ENCODE measurements at regions not wholly inside any gene's neighbourhood (a gene's known extent, or its start where the extent isn't known, plus 50 kb on each side); places are given as distances from the start of the nearest gene placed in this dataset.
A peak's percentile ranks its signal among the peaks of the same experiment; 100 is the strongest.

DNA sequence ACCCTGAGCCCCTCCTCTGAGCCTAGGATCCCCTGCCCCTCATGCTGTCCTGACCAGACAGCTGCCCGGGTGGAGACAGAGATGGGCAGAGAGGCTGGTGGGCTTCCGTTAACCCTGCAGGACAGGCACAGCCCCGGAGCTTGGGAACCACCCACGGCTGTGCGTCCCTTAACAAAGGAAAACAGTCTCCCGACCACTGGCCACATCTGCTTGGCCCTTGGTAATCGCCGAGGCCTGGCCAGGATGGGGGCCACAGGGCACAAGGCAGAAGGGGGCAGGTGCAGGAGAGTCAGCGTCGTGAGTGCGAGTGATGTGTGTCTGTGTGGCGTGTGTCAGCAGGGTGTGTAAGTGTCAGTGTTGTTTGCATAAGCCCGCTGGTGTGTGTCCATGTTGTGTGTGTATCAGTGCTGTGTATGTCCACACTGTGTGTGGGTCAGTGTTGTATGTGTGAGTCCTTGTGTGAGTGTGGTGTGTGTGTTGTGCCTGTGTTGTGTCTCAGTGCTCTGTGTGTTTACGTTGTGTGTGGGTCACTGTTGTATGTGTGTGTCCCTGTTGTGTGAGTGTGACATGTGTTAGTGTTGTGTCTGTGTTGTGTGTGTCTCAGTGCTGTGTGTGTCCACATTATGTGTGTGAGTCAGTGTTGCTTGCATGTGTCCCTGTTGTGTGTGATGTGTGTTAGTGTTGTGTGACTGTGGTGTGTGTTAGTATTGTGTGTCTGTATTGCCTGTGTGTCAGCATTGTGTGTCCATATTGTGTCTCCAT lies 369.5 kb downstream of the BRD1 start (continued):
- TF ChIP-seq FOXP1 (IDR thresholded peaks at IDR 0.05) (peak; percentile 39; the same call in 1 of the 2 replicates), FOXP1 (CRISPR knock-in tag; IDR thresholded peaks at IDR 0.05) (no peak), CREB1 (IDR thresholded peaks at IDR 0.05) (peak; percentile 26; the same call in 1 of the 2 replicates), CREB1 (CRISPR knock-in tag; IDR thresholded peaks at IDR 0.05) (no peak), ZFY (CRISPR knock-in tag; IDR thresholded peaks at IDR 0.05) (no peak)

DNA sequence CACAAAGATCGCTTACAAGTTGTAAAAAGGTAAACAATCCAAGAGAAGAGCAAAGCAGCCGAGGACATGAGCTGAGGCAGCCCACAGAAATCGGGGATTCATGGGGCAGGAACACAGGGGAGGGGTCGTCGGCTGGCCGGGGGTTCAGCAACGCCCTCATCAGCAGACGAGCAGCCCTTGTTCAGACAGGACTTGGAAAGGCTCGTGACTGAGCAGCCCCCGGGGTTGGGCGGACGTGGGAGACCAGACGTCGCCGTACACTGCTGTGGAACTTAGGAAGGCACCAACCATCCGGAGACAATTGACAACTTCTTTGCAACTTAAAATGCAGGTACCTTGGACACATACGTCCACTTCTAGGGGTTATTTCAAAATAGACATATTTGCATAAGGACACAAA lies 370.5 kb downstream of the BRD1 start:
- ATAC-seq (no peak), FAIRE-seq (no peak), DNase-seq (ENCODE audit: low spot score) (no peak)
- POLR2A ChIA-PET = no interaction called here
- H3K9me3 ChIP-seq (ENCODE audit: low read length) = no peaks in the 10 kb centered on the region
- H3K4me3 ChIP-seq (replicated peaks in 1 of 3; ENCODE audit: insufficient read depth in 1 of 3, low read depth in 2 of 3, low read length in 3 of 3) = no peak overlapping the region
- in situ Hi-C loops (cut with HindIII; ENCODE audit: extremely low pct_ligation_motif_present, low pct_unique_long_range_greater_than_20kb) = no loop called here
- H4K20me1 ChIP-seq (ENCODE audit: insufficient read depth, low read length) = no peaks in the 10 kb centered on the region
- CTCF ChIA-PET (ENCODE audit: low intra/inter-chr PET ratio, low total read pairs) = no interaction called here
- no peak overlapping the region for H3K27ac ChIP-seq (ENCODE audit: extremely low read length, insufficient read depth, low read length)
- no peak overlapping the region for H3K4me2 ChIP-seq (ENCODE audit: low read depth, low read length)
- peaks cover 0 to 40% of the 10 kb centered on the region in 2 experiments; a peak in 3 of 5 replicates for H3K27me3 ChIP-seq (ENCODE audit: control insufficient read depth in 1 of 2, insufficient read depth in 2 of 2, low read length in 2 of 2)
- BruUV-seq (replicated peaks) = no TSS peak
- no peaks in the 10 kb centered on the region for H3K36me3 ChIP-seq (replicated peaks in 1 of 2; ENCODE audit: control insufficient read depth in 1 of 2, insufficient read depth in 2 of 2, low read length in 2 of 2)
- no peak overlapping the region for H3K9ac ChIP-seq (ENCODE audit: insufficient read depth, low read depth, low read length)
- WGBS (ENCODE audit: low lambda C conversion rate) = 29% methylated on average over 8 of the region's 17 CpGs
- no peak overlapping the region for H2AFZ ChIP-seq (ENCODE audit: low read length)
- H3K79me2 ChIP-seq (ENCODE audit: insufficient read depth, low read length) = no peaks in the 10 kb centered on the region
- H3K4me1 ChIP-seq (ENCODE audit: insufficient read depth, low read length) = no peaks in the 10 kb centered on the region
- intact Hi-C loops (cut with micrococcal nuclease; ENCODE audit: unreplicated experiment) = no loop called here
- TF ChIP-seq ZNF703 (CRISPR knock-in tag; IDR thresholded peaks at IDR 0.05; ENCODE audit: borderline replicate concordance) (no peak), POLR2G (IDR thresholded peaks at IDR 0.05; ENCODE audit: low read depth, low read length) (no peak), NFE2L2 (IDR thresholded peaks at IDR 0.05; ENCODE audit: low read length) (no peak), ZSCAN12 (CRISPR knock-in tag; IDR thresholded peaks at IDR 0.05) (no peak), NPAS2 (CRISPR knock-in tag; IDR thresholded peaks at IDR 0.05; ENCODE audit: borderline replicate concordance) (no peak), ZNF788 (CRISPR knock-in tag; IDR thresholded peaks at IDR 0.05; ENCODE audit: borderline replicate concordance) (no peak), ZNF780A (CRISPR knock-in tag; IDR thresholded peaks at IDR 0.05) (no peak), ZNF333 (CRISPR knock-in tag; IDR thresholded peaks at IDR 0.05; ENCODE audit: borderline replicate concordance) (no peak)
- TF ChIP-seq, protein P1, sequence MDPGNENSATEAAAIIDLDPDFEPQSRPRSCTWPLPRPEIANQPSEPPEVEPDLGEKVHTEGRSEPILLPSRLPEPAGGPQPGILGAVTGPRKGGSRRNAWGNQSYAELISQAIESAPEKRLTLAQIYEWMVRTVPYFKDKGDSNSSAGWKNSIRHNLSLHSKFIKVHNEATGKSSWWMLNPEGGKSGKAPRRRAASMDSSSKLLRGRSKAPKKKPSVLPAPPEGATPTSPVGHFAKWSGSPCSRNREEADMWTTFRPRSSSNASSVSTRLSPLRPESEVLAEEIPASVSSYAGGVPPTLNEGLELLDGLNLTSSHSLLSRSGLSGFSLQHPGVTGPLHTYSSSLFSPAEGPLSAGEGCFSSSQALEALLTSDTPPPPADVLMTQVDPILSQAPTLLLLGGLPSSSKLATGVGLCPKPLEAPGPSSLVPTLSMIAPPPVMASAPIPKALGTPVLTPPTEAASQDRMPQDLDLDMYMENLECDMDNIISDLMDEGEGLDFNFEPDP (CRISPR knock-in tag; conservative IDR thresholded peaks at IDR 0.05) = no peak

All from HepG2 (cell line).